ENCODE measurements at regions not wholly inside any gene's neighbourhood (a gene's known extent, or its start where the extent isn't known, plus 50 kb on each side); places are given as distances from the start of the nearest gene placed in this dataset.

- no peaks in the 10 kb centered on the region for H3K27me3 ChIP-seq (ENCODE audit: control insufficient read depth in 2 of 2, insufficient read depth in 2 of 2, low read length in 2 of 2)
- H3K4me3 ChIP-seq (replicated peaks in 1 of 3; ENCODE audit: insufficient read depth in 1 of 3, low read depth in 1 of 3, low read length in 3 of 3), result no peak overlapping the region
- FAIRE-seq (no peak), DNase-seq (ENCODE audit: low read depth, low spot score) (no peak)
- dilution Hi-C loops (cut with MboI; ENCODE audit: extremely low pct_ligation_motif_present, low sequenced_read_pairs) (no loop called here), intact Hi-C loops (cut with micrococcal nuclease) (no loop called here)
- H3K79me2 ChIP-seq (ENCODE audit: control insufficient read depth, insufficient read depth, low read length), result no peaks in the 10 kb centered on the region
- ChIA-PET CTCF (no interaction called here), POLR2A (no interaction called here)
- no peak overlapping the region for H3K4me2 ChIP-seq (ENCODE audit: insufficient read depth, low read length)
- H3K9me1 ChIP-seq (replicated peaks; ENCODE audit: control insufficient read depth, extremely low read depth, insufficient read depth, low read length), result no peaks in the 10 kb centered on the region
- H2AFZ ChIP-seq (ENCODE audit: low read depth, low read length), result no peak overlapping the region
- H3K4me1 ChIP-seq (ENCODE audit: control insufficient read depth, extremely low read depth, insufficient read depth, low read length), result no peaks in the 10 kb centered on the region
- TF ChIP-seq EZH2 (IDR thresholded peaks at IDR 0.05; ENCODE audit: borderline replicate concordance, low read depth, low read length, severe bottlenecking) (no peak), GATA2 (IDR thresholded peaks at IDR 0.05; ENCODE audit: insufficient read depth, insufficient read length, low read depth, low read length) (no peak), MYC (IDR thresholded peaks at IDR 0.05; ENCODE audit: low read depth, low read length) (no peak), JUN (IDR thresholded peaks at IDR 0.05; ENCODE audit: borderline replicate concordance, insufficient read depth, insufficient read length, low read depth) (no peak), FOS (IDR thresholded peaks at IDR 0.05; ENCODE audit: borderline replicate concordance, insufficient read depth, low read length) (no peak), POLR2A (IDR thresholded peaks at IDR 0.05; ENCODE audit: low read depth, low read length) (no peak), CTCF (IDR thresholded peaks at IDR 0.05; ENCODE audit: extremely low read depth in 1 of 2, insufficient read depth in 1 of 2, low read depth in 1 of 2, low read length in 2 of 2) (no peak)
- TF ChIP-seq, protein P1, sequence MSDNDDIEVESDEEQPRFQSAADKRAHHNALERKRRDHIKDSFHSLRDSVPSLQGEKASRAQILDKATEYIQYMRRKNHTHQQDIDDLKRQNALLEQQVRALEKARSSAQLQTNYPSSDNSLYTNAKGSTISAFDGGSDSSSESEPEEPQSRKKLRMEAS (IDR thresholded peaks at IDR 0.05; ENCODE audit: insufficient read depth, insufficient read length), result no peak
- no TSS peak for BruUV-seq (replicated peaks)
- H3K9me3 ChIP-seq (replicated peaks; ENCODE audit: control insufficient read depth, insufficient read depth, low read length), result no peaks in the 10 kb centered on the region
- H3K36me3 ChIP-seq (ENCODE audit: control insufficient read depth in 2 of 2, extremely low read depth in 1 of 2, insufficient read depth in 2 of 2, low read length in 2 of 2), result no peaks in the 10 kb centered on the region
- no peak overlapping the region for H3K27ac ChIP-seq (ENCODE audit: insufficient read depth, low read depth, low read length)
- no peaks in the 10 kb centered on the region for H4K20me1 ChIP-seq (replicated peaks; ENCODE audit: control insufficient read depth, extremely low read depth, insufficient read depth, low read length)
- no peak overlapping the region for H3K9ac ChIP-seq (replicated peaks; ENCODE audit: extremely low read depth, insufficient read depth, low read length)
Observed at GRCh38 chr7:94803821-94804220, 103.6 kb upstream of the PPP1R9A start.
